SU-DHL-6 (cell line): ENCODE measurements at regions not wholly inside any gene's neighbourhood (a gene's known extent, or its start where the extent isn't known, plus 50 kb on each side); places are given as distances from the start of the nearest gene placed in this dataset.

ENCODE experiments used
- EZH2phosphoT487 ChIP-seq: fragments of 200-600 bp; sonication (generic), shearing (Covaris generic); conservative IDR thresholded peaks from 2 replicates; pipeline ENCODE4 v1.6.1; 2018; ENCODE audit warnings: mild to moderate bottlenecking, antibody characterized with exemption, low read length, moderate library complexity, mixed read lengths
- TF ChIP-seq, protein P1 (sequence below): fragments of 200-600 bp; sonication (generic); IDR thresholded peaks from one replicate; pipeline ENCODE4 v1.5.1; 2017; ENCODE audit warnings: antibody characterized with exemption, mild to moderate bottlenecking, low read length, moderate library complexity; ENCODE audit not compliant: insufficient read depth, poor library complexity, severe bottlenecking

DNA sequence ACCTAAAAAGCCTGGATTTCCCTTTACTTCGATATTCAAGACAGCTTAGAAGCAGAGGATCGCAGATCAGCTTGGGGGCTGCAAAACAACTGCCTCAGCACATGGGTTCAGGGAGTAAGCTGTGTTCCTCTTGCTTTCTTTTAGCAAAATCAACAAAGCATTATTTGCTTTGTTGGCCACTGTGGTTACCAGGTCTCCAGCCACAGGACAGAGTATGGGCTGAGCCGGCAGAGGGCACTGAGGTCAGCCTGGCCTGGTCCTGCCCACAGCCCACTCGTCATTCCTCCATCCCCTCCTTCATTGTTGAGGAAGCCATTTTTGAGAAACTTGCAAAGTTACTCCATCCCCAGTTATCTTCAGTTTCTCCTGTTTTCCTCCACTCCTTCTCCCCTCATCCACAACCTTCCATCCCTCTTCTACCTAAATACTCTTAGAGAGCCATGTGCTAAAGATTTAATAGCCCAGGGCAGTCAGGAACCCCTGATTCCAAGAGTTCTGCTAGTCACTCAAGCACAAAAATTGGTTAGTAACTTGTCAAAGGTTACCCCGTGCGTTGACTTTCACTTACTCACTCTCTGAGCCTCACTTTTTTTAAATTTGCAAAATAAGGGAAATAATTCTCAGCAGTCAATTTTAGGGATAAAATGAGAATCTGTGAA lies 60.0 kb upstream of the HES1 start:
- TF ChIP-seq, protein P1, sequence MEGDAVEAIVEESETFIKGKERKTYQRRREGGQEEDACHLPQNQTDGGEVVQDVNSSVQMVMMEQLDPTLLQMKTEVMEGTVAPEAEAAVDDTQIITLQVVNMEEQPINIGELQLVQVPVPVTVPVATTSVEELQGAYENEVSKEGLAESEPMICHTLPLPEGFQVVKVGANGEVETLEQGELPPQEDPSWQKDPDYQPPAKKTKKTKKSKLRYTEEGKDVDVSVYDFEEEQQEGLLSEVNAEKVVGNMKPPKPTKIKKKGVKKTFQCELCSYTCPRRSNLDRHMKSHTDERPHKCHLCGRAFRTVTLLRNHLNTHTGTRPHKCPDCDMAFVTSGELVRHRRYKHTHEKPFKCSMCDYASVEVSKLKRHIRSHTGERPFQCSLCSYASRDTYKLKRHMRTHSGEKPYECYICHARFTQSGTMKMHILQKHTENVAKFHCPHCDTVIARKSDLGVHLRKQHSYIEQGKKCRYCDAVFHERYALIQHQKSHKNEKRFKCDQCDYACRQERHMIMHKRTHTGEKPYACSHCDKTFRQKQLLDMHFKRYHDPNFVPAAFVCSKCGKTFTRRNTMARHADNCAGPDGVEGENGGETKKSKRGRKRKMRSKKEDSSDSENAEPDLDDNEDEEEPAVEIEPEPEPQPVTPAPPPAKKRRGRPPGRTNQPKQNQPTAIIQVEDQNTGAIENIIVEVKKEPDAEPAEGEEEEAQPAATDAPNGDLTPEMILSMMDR, result no peak
- no peak for TF ChIP-seq EZH2phosphoT487
